DMS53 treated with DMSO at 0.1 percent for 48 hours (cell line): ENCODE measurements at regions not wholly inside any gene's neighbourhood (a gene's known extent, or its start where the extent isn't known, plus 50 kb on each side); places are given as distances from the start of the nearest gene placed in this dataset.

Source experiments
- DNase-seq: peaks from one replicate; lab custom pipeline; 2025; ENCODE audit not compliant: unreplicated experiment; lab: John Stamatoyannopoulos, UW

DNA sequence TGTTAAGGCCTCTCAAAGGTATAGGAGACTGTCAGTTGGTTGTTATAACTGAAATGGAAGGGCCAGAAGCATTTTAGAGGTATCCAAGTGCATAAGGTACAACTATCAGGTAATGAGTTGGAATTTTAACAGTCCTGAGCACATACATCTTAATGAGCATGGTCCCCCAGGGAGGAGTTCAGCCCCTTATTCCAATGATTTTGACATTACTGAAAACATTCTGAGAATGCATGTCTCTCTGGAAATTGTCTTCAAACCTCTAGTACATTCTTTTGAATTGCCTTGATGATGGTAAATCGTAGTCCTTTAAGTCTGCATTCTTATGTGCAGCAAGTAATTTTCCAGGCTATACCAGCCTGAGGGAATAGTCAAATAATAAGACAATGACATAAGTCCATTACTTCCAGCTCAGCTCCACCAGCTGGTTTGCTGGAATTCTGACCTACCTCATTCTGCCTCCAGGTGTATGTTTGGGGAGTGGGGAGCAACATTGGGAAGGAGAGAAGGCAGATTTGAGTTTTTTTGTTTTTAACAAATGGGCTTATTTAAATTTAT, 239.2 kb downstream of the MSRB3 start:
- DNase-seq = no peak

GRCh38 chr12:65518771-65519170, 240.3 kb downstream of the MSRB3 start:
- no peak for DNase-seq

- peak; percentile 12 for DNase-seq
These were observed 242.2 kb downstream of the MSRB3 start for GRCh38 chr12:65520658-65521057.

GRCh38 chr12:65522956-65523860, 244.7 kb downstream of the MSRB3 start:
- DNase-seq = no peak

DNA sequence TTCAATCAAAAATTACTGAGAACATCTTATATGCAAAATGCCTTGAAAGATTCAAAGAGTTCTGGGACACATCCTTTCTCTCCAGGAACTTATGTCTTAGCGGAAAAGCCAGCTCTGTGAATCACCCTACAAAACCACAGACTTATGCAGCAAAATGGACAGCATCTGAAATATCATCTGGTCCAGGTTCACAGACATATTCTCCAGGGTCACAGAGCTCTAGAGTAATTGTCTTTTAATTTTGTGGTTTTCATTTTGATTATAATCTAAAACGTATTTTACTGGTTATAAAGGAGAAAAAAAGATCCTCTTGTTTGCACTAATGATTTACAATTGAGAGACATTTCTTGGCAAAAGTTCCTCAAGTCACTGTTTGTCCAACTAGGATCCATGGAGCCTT, 246.2 kb downstream of the MSRB3 start:
- DNase-seq = no peak

DNA sequence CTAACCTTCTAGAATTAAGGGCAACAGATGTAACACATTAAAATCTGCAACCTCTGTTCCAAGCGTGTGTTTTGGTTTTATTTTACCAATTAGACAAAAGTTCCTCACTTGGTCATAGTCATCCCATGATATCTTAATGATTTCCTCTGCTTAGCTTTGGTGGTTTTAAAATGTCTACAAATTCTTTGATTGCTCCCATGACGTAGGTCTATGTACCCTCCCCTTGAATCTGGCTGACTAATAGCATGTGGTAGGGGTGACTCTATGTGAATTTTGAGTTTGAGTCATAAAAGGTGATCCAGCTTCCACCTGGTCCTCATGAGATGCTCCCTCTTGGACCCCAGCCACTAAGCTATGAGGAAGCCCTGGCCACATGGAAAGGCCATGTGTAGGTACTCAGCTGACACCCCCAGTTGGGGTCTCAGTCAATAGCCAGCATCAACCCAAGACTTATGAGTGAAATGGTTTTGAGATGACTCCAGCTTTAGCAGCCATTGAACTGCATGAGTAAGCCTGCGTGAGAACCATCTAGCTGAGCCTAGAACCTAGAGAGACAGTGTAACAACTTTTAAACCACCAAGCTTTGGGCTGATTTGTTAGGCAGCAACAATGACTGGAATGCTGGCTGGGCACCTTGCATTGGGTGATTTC, 247.1 kb downstream of the MSRB3 start:
- no peak for DNase-seq

GRCh38 chr12:65526311-65526710, 247.8 kb downstream of the MSRB3 start:
- DNase-seq = no peak

DNA sequence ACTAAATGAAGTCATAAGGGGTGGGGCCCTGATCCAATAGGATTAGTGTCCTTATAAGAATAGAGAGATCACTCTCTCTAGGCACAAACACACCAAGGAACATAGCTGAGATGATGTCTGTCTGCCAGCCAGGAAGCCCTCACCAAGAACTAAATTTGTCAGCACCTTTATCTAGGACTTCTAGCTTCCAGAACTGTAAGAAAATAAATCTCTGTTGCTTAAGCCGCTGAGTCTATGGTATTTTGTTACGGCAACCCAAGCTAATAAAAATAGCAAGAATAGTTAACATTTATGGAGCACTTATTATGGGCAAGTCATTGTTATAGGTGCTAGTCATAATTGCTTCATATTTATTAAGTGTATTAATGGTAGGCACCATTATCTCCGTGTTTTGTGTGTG, 249.6 kb downstream of the MSRB3 start:
- no peak for DNase-seq

DNA sequence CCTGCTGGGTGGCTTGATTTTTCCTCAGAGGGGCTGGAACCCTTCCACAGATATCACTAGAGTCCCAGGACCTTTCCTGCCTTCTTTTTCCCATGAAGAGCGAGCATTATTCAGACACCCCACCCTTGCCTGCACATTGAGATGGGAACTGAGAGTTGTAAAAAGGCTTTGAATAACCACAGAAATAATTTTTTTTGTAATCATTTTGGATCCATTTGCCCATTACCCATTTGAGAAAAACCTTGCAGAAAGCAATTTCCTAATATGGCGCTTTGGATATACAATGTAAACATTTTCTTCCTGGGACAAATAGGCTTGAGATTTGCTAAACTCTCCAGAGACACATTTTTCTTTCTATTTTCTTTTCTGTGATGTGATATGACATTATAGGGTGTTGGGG, 250.6 kb downstream of the MSRB3 start:
- no peak for DNase-seq

- DNase-seq = no peak
These were observed 251.4 kb downstream of the MSRB3 start for GRCh38 chr12:65529771-65530435.

DNA sequence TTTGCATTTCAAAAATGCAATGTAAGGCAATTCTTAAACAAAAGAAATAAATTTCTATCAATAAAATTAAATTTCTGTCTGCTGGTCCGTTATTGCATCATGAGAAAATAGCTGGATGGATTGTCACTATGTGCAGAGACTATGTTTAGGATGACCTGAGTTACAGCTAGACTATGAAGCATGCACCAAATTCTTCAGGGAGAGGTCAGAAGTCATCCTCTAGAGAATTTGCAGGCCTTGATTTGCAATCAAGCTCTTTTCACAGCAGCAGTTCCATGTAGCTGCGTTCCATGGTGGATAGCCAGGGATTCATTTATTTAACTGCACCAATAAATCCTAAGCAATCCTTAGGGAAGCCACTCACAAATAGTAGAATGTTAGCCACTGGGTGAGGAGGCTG, 253.7 kb downstream of the MSRB3 start:
- DNase-seq = no peak

- DNase-seq = no peak
These were observed 254.3 kb downstream of the MSRB3 start for GRCh38 chr12:65532764-65533163.

DNA sequence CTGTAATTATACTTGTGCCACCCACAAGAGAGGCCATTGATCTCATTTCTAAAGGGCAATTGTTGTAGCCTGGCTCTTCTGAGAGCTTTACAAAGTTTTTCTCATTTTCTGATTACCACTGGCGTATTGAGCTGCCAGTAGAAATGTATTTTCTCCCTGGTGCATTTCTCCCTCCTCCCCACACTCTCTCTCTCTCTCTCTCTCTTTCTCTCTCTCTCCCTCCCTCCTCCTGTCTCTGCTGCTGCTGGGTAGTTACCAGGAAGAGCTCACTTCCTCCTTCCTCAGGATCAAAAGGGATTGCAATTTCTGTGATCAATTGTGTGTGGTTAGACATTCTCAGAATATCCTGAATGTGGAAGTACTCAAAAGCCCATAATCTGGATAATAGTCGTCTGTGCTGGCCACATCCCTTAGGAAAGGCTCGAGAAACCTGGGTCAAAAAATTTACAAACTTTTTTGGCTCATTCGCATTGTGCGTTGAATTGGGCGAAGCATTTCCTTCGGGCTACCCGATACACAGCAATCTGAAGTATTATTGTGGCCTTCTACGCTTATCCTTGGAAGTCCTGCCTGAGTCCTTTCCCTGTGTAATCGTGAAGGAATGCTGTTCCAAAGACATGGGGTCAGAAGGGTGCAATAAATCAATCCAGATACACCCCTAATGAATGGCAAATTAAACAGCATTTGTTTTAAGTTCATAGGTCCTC, 254.8 kb downstream of the MSRB3 start:
- DNase-seq = no peak

DNA sequence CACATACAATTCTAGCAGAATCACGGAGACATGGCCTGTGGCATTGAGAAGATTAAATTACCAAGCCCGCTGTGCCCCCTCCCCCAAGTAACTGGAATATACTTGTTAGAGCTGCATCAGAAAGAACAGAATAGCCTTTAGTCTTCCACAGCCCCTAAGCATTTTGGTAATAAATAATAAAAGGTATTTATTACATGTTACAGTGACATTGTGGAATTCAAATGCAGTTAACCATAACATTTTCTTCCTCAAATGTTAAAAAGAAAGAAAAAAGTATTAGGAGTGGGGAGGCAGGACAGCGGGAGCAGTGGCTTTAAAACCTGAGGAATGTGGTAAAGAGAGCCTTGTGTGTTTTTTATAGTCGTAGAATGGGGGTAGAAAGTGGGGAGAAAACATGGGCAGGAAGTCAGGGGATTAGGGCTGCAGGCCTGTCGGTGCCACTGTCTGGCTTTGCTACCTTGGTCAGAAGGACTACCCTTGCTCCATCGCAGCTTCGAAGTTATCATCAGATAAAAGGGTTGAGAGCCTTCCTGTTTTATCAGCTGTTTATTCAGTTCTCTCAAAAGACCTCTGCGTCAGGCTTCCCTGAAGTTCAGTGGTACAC, 255.9 kb downstream of the MSRB3 start:
- no peak for DNase-seq

DNA sequence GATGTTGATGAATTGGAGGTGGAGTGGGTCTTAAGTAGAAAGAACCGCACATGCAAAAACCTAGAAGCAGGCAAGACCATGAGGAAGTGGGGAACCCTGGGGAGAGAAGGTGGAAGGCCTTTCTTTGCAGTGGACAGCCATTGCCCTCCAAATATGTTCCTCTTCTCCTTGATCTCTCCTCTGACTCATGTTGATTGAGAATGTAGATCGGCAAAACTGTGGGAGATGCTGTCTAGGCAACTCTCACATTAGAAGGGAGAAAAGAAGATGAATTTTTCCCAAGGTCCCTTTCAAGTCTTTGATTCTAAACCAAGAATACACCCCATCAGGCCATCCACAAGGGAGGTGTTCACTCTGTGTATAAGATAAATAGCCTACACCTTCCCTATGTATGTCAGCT, 257.5 kb downstream of the MSRB3 start:
- DNase-seq = no peak

- DNase-seq = no peak
These were observed 257.9 kb downstream of the MSRB3 start for GRCh38 chr12:65536351-65536750.

- DNase-seq = peak; percentile 14
These were observed 258.6 kb downstream of the MSRB3 start for GRCh38 chr12:65536876-65537681.

- no peak for DNase-seq
These were observed 259.5 kb downstream of the MSRB3 start for GRCh38 chr12:65537978-65538377.

DNA sequence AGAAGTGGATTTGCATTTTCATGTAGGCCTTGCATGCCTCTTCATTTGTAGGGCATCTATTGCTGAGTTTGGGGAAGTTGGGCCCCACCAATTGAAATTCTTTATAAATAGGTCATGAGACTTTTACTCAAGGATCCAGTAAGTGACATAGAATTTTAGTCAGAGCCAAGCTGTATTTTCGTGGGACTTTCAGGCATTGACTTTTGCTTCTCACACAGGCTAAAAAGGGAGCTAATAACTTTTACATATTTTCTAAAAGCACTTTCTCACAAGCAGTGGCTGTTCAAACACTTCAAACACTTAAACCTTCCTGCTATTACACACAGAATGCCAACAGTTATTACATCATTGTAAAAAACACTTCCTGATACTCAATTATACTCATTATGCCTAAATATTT, 260.5 kb downstream of the MSRB3 start:
- peak; percentile 64 for DNase-seq

DNA sequence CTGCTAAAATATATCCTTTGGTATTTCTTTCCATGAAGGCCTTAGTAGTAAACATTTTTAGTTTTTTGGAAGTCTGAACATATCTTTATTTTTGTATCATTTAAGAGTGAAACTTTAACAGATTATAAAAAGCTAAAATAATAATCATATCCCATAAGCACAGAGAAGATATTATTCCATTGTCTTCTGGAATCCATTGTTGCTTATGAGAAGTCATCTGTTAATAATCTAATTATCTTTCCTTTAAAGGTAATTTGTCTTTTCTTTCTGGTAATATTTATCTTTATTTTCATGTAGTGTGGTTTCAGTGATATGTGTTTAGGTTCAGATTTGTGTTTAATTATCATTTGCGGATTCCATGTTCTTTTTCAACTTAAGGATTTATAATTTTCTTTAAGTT, 261.7 kb downstream of the MSRB3 start:
- DNase-seq = no peak
